K562 (cell line): ENCODE measurements at regions not wholly inside any gene's neighbourhood (a gene's known extent, or its start where the extent isn't known, plus 50 kb on each side); places are given as distances from the start of the nearest gene placed in this dataset.

Source experiments
- CAMTA2 ChIP-seq: fragments of 250-450 bp; sonication (Bioruptor Pico); conservative IDR thresholded peaks from 2 replicates; pipeline ENCODE4 v1.5.1; 2022
- CBX1 ChIP-seq: sonication (generic); IDR thresholded peaks from 2 replicates; pipeline ENCODE4 v1.6.1; 2016; ENCODE audit warnings: antibody characterized with exemption, low read depth, mild to moderate bottlenecking
- IFI16 ChIP-seq: fragments of 250-450 bp; sonication (Bioruptor Pico); IDR thresholded peaks from 2 replicates; pipeline ENCODE4 v2.1.2; 2022; ENCODE audit warnings: mild to moderate bottlenecking, inconsistent platforms
- KAT2B ChIP-seq: IDR thresholded peaks from one replicate; pipeline ENCODE4 v1.6.1; 2012; ENCODE audit warnings: low read depth, mild to moderate bottlenecking, control low read depth, inconsistent platforms, low read length, moderate library complexity
- MAZ ChIP-seq, 2 experiments: fragments of 450-650 bp in 1 of 2; sonication (generic) in 1 of 2; formaldehyde crosslinking; IDR thresholded peaks in 1 of 2; conservative IDR thresholded peaks in 1 of 2; 2 replicates each; pipeline versions ENCODE4 v1.4.0 to v1.5.0; 2020; ENCODE audit warnings: mild to moderate bottlenecking in 1 of 2, missing genetic modification reagents in 1 of 2
- MYBL2 ChIP-seq, 2 experiments: fragments of 450-650 bp in 1 of 2; sonication (generic) in 1 of 2; formaldehyde crosslinking in 1 of 2; IDR thresholded peaks; 2 replicates each; pipeline versions ENCODE4 v1.6.1 to v1.8.1; 2017 to 2022; ENCODE audit warnings: borderline replicate concordance in 1 of 2, inconsistent platforms in 1 of 2, low read depth in 1 of 2, mild to moderate bottlenecking in 1 of 2, missing genetic modification reagents in 1 of 2, moderate library complexity in 1 of 2
- POLR2G ChIP-seq: fragments of 200-400 bp; formaldehyde crosslinking; IDR thresholded peaks from 2 replicates; pipeline ENCODE4 v1.6.1; 2017; ENCODE audit warnings: low read depth, mild to moderate bottlenecking, antibody characterized with exemption, low read length, moderate library complexity
- POLR3A ChIP-seq: IDR thresholded peaks from 2 replicates; pipeline ENCODE4 v1.6.1; 2011; ENCODE audit warnings: borderline replicate concordance, mild to moderate bottlenecking, moderate library complexity; ENCODE audit not compliant: insufficient read length, insufficient read depth; ENCODE audit errors: extremely low read depth
- PRMT5 ChIP-seq: sonication (generic); formaldehyde crosslinking; IDR thresholded peaks from 2 replicates; pipeline ENCODE4 v1.5.0; 2020; ENCODE audit warnings: missing genetic modification reagents
- PYGO2 ChIP-seq: fragments of 450-650 bp; IDR thresholded peaks from 2 replicates; pipeline ENCODE4 v1.6.1; 2016; ENCODE audit warnings: mild to moderate bottlenecking, missing genetic modification characterization, moderate library complexity, missing compliant biosample characterization
- TARDBP ChIP-seq: fragments of 450-650 bp; IDR thresholded peaks from 2 replicates; pipeline ENCODE4 v1.6.1; 2016
- TCFL5 ChIP-seq: fragments of 250-450 bp; sonication (Bioruptor Pico); conservative IDR thresholded peaks from 2 replicates; pipeline ENCODE4 v1.6.1; 2021; ENCODE audit warnings: mild to moderate bottlenecking, moderate library complexity, matching md5 sums
- TEAD1 ChIP-seq, 2 experiments: fragments of 450-650 bp in 1 of 2; sonication (generic) in 1 of 2; formaldehyde crosslinking; IDR thresholded peaks; 2 replicates each; pipeline versions ENCODE4 v1.4.0 to v1.8.0; 2020 to 2022; ENCODE audit warnings: mild to moderate bottlenecking in 2 of 2, missing genetic modification reagents in 1 of 2
- U2AF2 ChIP-seq: fragments of 200-400 bp; formaldehyde crosslinking; optimal IDR thresholded peaks from 2 replicates; pipeline ENCODE3; 2017; ENCODE audit warnings: low read depth, mild to moderate bottlenecking, low read length
- ZNF175 ChIP-seq: fragments of 200-800 bp; sonication (Bioruptor generic); IDR thresholded peaks from 2 replicates; pipeline ENCODE4 v1.6.1; 2016; ENCODE audit warnings: low read depth, mild to moderate bottlenecking, missing genetic modification characterization, missing compliant biosample characterization
- ZNF184 ChIP-seq: sonication (generic); formaldehyde crosslinking; IDR thresholded peaks from 2 replicates; pipeline ENCODE4 v1.5.0; 2020; ENCODE audit warnings: missing genetic modification reagents
- ZNF253 ChIP-seq: fragments of 250-450 bp; sonication (Bioruptor Pico); conservative IDR thresholded peaks from 2 replicates; pipeline ENCODE4 v1.6.1; 2021; ENCODE audit warnings: mild to moderate bottlenecking
- ZNF274 ChIP-seq: IDR thresholded peaks from 2 replicates; pipeline ENCODE4 v1.6.1; 2011; ENCODE audit warnings: low read depth, mild to moderate bottlenecking, low read length, moderate library complexity, borderline replicate concordance
- TF ChIP-seq, protein P1 (sequence below): fragments of 450-650 bp; IDR thresholded peaks from 2 replicates; pipeline ENCODE4 v1.6.1; 2016; ENCODE audit warnings: borderline replicate concordance
- TF ChIP-seq, protein P2 (sequence below): fragments of 250-450 bp; sonication (Bioruptor Pico); IDR thresholded peaks from 2 replicates; pipeline ENCODE4 v1.8.0; 2021; ENCODE audit warnings: moderate library complexity, mild to moderate bottlenecking, inconsistent platforms
- TF ChIP-seq, protein P3 (sequence below): fragments of 450-650 bp; IDR thresholded peaks from 2 replicates; pipeline ENCODE4 v1.6.1; 2016; ENCODE audit warnings: mild to moderate bottlenecking
- TF ChIP-seq, protein P4 (sequence below): fragments of 250-450 bp; sonication (Bioruptor Pico); IDR thresholded peaks from 2 replicates; pipeline ENCODE4 v1.8.0; 2021; ENCODE audit warnings: moderate library complexity, mild to moderate bottlenecking, inconsistent platforms

DNA sequence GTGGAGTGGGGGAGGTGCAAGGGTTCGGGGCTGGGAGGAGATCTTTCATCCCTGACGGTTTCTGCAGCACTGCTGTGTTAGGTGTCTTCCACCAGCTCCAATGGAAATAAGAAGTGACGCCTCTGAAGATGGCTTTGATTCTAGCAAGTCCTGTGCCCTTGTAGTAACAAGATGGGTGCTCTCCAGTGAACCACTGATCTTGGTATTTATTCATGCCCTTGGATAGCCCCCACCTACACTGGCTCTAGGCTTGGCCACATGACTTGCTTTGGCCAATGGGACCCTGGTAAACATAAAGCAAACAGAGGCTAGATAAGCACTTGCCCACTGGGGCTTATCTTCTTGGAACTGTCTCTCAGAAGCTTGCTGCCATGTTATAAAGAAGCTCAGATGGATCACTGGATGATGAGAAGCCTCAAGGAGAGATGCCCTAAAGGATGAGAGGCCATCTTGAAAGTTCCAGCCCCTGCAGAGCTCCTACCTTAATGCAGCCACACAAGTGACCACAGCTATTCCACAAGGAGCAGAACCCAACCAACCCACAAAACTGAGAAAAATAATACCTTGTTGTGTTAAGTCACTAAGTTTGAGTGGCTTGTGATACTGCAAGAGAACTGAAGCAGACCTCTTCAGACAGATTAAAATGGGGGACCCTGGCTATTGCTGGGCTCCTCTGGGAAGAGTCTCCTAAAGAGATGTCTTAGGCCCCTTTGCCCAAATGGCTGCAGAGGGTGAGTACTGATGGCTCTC, 137.9 kb downstream of the PDCD6IP start (continued):
- TF ChIP-seq, protein P1, sequence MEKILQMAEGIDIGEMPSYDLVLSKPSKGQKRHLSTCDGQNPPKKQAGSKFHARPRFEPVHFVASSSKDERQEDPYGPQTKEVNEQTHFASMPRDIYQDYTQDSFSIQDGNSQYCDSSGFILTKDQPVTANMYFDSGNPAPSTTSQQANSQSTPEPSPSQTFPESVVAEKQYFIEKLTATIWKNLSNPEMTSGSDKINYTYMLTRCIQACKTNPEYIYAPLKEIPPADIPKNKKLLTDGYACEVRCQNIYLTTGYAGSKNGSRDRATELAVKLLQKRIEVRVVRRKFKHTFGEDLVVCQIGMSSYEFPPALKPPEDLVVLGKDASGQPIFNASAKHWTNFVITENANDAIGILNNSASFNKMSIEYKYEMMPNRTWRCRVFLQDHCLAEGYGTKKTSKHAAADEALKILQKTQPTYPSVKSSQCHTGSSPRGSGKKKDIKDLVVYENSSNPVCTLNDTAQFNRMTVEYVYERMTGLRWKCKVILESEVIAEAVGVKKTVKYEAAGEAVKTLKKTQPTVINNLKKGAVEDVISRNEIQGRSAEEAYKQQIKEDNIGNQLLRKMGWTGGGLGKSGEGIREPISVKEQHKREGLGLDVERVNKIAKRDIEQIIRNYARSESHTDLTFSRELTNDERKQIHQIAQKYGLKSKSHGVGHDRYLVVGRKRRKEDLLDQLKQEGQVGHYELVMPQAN, result no peak
- TF ChIP-seq U2AF2, result no peak
- TF ChIP-seq, protein P2, sequence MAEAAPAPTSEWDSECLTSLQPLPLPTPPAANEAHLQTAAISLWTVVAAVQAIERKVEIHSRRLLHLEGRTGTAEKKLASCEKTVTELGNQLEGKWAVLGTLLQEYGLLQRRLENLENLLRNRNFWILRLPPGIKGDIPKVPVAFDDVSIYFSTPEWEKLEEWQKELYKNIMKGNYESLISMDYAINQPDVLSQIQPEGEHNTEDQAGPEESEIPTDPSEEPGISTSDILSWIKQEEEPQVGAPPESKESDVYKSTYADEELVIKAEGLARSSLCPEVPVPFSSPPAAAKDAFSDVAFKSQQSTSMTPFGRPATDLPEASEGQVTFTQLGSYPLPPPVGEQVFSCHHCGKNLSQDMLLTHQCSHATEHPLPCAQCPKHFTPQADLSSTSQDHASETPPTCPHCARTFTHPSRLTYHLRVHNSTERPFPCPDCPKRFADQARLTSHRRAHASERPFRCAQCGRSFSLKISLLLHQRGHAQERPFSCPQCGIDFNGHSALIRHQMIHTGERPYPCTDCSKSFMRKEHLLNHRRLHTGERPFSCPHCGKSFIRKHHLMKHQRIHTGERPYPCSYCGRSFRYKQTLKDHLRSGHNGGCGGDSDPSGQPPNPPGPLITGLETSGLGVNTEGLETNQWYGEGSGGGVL, result no peak
- TF ChIP-seq, protein P3, sequence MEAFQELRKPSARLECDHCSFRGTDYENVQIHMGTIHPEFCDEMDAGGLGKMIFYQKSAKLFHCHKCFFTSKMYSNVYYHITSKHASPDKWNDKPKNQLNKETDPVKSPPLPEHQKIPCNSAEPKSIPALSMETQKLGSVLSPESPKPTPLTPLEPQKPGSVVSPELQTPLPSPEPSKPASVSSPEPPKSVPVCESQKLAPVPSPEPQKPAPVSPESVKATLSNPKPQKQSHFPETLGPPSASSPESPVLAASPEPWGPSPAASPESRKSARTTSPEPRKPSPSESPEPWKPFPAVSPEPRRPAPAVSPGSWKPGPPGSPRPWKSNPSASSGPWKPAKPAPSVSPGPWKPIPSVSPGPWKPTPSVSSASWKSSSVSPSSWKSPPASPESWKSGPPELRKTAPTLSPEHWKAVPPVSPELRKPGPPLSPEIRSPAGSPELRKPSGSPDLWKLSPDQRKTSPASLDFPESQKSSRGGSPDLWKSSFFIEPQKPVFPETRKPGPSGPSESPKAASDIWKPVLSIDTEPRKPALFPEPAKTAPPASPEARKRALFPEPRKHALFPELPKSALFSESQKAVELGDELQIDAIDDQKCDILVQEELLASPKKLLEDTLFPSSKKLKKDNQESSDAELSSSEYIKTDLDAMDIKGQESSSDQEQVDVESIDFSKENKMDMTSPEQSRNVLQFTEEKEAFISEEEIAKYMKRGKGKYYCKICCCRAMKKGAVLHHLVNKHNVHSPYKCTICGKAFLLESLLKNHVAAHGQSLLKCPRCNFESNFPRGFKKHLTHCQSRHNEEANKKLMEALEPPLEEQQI, result peak; percentile 89
- no peak for TF ChIP-seq IFI16 (CRISPR knock-in tag)
- no peak for TF ChIP-seq ZNF253
- TF ChIP-seq TARDBP, result no peak
- no peak for TF ChIP-seq KAT2B
- no peak for TF ChIP-seq ZNF184
- no peak for TF ChIP-seq MYBL2 (IDR thresholded peaks at IDR 0.05; ENCODE audit: low read depth)
- no peak for TF ChIP-seq MYBL2 (CRISPR knock-in tag; IDR thresholded peaks at IDR 0.05; ENCODE audit: borderline replicate concordance)
- TF ChIP-seq CBX1, result no peak
- TF ChIP-seq ZNF175 (CRISPR knock-in tag), result 0 out of 2 replicates have a peak, but pooled peaks have one; percentile 54
- no peak; the same call in 1 of the 2 replicates for TF ChIP-seq TCFL5 (CRISPR knock-in tag)
- TF ChIP-seq TEAD1 (CRISPR knock-in tag; IDR thresholded peaks at IDR 0.05), result peak in 1 of 2 experiments; percentile 73; a peak in 1 of 4 replicates
- TF ChIP-seq ZNF274, result no peak
- TF ChIP-seq PYGO2, result peak; percentile 68; the same call in 1 of the 2 replicates
- TF ChIP-seq PRMT5, result no peak
- TF ChIP-seq, protein P4, sequence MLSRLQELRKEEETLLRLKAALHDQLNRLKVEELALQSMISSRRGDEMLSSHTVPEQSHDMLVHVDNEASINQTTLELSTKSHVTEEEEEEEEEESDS (CRISPR knock-in tag), result no peak
- no peak for TF ChIP-seq CAMTA2 (CRISPR knock-in tag)
- no peak for TF ChIP-seq POLR3A
- TF ChIP-seq MAZ (CRISPR knock-in tag; conservative IDR thresholded peaks at IDR 0.05 in 1 of 2, IDR thresholded peaks at IDR 0.05 in 1 of 2), result peak in 1 of 2 experiments; percentile 69; a peak in 1 of 4 replicates
- no peak for TF ChIP-seq POLR2G
